GM18505 (cell line): ENCODE measurements at regions not wholly inside any gene's neighbourhood (a gene's known extent, or its start where the extent isn't known, plus 50 kb on each side); places are given as distances from the start of the nearest gene placed in this dataset.

Experiments
- ATAC-seq: cut with Tn5 transposase; IDR thresholded peaks from one replicate; pipeline ENCODE4 v1.9.1; 2021; ENCODE audit not compliant: unreplicated experiment
- POLR2A ChIP-seq: IDR thresholded peaks from 4 replicates; pipeline ENCODE4 v1.6.1; 2011; ENCODE audit warnings: borderline replicate concordance; ENCODE audit not compliant: insufficient read depth, insufficient read length; ENCODE audit errors: extremely low read depth

GRCh38 chr12:84807249-84807648 lies 105.3 kb downstream of the SLC6A15 start:
- no peak for TF ChIP-seq POLR2A
- no peak for ATAC-seq

- ATAC-seq = peak; percentile 13
- TF ChIP-seq POLR2A = no peak
Observed at GRCh38 chr12:84805474-84805858, 107.1 kb downstream of the SLC6A15 start.

- no peak for TF ChIP-seq POLR2A
- ATAC-seq = peak; percentile 69
Observed at GRCh38 chr12:84804691-84805473, 107.7 kb downstream of the SLC6A15 start.

GRCh38 chr12:84803661-84804060 lies 108.9 kb downstream of the SLC6A15 start:
- no peak for TF ChIP-seq POLR2A
- ATAC-seq = no peak

GRCh38 chr12:84802161-84802560 lies 110.4 kb downstream of the SLC6A15 start:
- ATAC-seq = no peak

GRCh38 chr12:84793558-84794367 lies 118.8 kb downstream of the SLC6A15 start:
- TF ChIP-seq POLR2A = no peak
- ATAC-seq = no peak

More at GRCh38 chr12:84802161-84802560, 110.4 kb downstream of the SLC6A15 start:
- TF ChIP-seq POLR2A = no peak

GRCh38 chr12:84791444-84791843 lies 121.2 kb downstream of the SLC6A15 start:
- ATAC-seq = no peak

GRCh38 chr12:84789184-84789583 lies 123.4 kb downstream of the SLC6A15 start:
- ATAC-seq = no peak
- no peak for TF ChIP-seq POLR2A

More at GRCh38 chr12:84791444-84791843, 121.2 kb downstream of the SLC6A15 start:
- TF ChIP-seq POLR2A = no peak

GRCh38 chr12:84787253-84787652 lies 125.3 kb downstream of the SLC6A15 start:
- TF ChIP-seq POLR2A = no peak
- ATAC-seq = no peak

GRCh38 chr12:84786622-84787021 lies 126.0 kb downstream of the SLC6A15 start:
- TF ChIP-seq POLR2A = no peak

GRCh38 chr12:84785951-84786350 lies 126.6 kb downstream of the SLC6A15 start:
- TF ChIP-seq POLR2A = no peak
- ATAC-seq = no peak

More at GRCh38 chr12:84786622-84787021, 126.0 kb downstream of the SLC6A15 start:
- no peak for ATAC-seq

GRCh38 chr12:84785281-84785680 lies 127.3 kb downstream of the SLC6A15 start:
- no peak for ATAC-seq
- TF ChIP-seq POLR2A = no peak

GRCh38 chr12:84779169-84779568 lies 133.4 kb downstream of the SLC6A15 start:
- ATAC-seq = no peak
- TF ChIP-seq POLR2A = no peak

GRCh38 chr12:84772281-84772680 lies 140.3 kb downstream of the SLC6A15 start:
- TF ChIP-seq POLR2A = no peak
- no peak for ATAC-seq
